IMR-90 (cell line): ENCODE measurements at regions not wholly inside any gene's neighbourhood (a gene's known extent, or its start where the extent isn't known, plus 50 kb on each side); places are given as distances from the start of the nearest gene placed in this dataset.

Source experiments
- ATAC-seq: fragments of 200-7000 bp; cut with Tn5 transposase; 2 replicates; pipeline ENCODE4 v1.9.1; 2020; ENCODE audit warnings: low read depth, mild to moderate bottlenecking, moderate library complexity
- BruUV-seq: library from RNA; stranded (reverse); fragments of 400-500 nt; replicated peaks from 2 replicates; lab custom pipeline; 2021; lab: Mats Ljungman, UMichigan
- CTCF ChIA-PET: fragments of 300-600 bp; formaldehyde crosslinking; extraction: SDS; loops from one replicate; lab custom pipeline; 2021; ENCODE audit warnings: antibody characterized with exemption; lab: Yijun Ruan, JAX
- POLR2A ChIA-PET: fragments of 300-600 bp; sonication (Branson Sonifier 250); formaldehyde crosslinking; loops from one replicate; lab custom pipeline; 2022; ENCODE audit warnings: antibody characterized with exemption; ENCODE audit not compliant: unreplicated experiment; lab: Charles Lee
- DNase-seq: peaks from one replicate; pipeline ENCODE4 v3.0.0; 2013
- H2AFZ ChIP-seq: replicated peaks from 2 replicates; pipeline ENCODE3; 2013; ENCODE audit warnings: low read length, mild to moderate bottlenecking; ENCODE audit not compliant: poor library complexity
- H2AK5ac ChIP-seq: 2 replicates; pipeline ENCODE4 v1.6.1; 2013; ENCODE audit warnings: low read depth, low read length, inconsistent platforms
- H2AK9ac ChIP-seq: replicated peaks from 2 replicates; pipeline ENCODE3; 2013; ENCODE audit warnings: mild to moderate bottlenecking, low read depth, low read length, moderate library complexity; ENCODE audit not compliant: poor library complexity
- H2BK120ac ChIP-seq: 2 replicates; pipeline ENCODE4 v1.6.1; 2013; ENCODE audit warnings: low read depth, low read length, inconsistent platforms
- H2BK15ac ChIP-seq: 3 replicates; pipeline ENCODE4 v1.6.1; 2013; ENCODE audit warnings: low read depth, low read length, inconsistent platforms
- H2BK20ac ChIP-seq: 2 replicates; pipeline ENCODE4 v1.6.1; 2013; ENCODE audit warnings: low read depth, mild to moderate bottlenecking, inconsistent platforms, low read length, moderate library complexity
- H2BK5ac ChIP-seq: 2 replicates; pipeline ENCODE4 v1.6.1; 2013; ENCODE audit warnings: mild to moderate bottlenecking, low read depth, low read length, inconsistent platforms; ENCODE audit not compliant: poor library complexity, severe bottlenecking
- H3K14ac ChIP-seq: replicated peaks from 2 replicates; pipeline ENCODE4 v1.6.1; 2013; ENCODE audit warnings: low read depth, low read length, inconsistent platforms
- H3K18ac ChIP-seq: 2 replicates; pipeline ENCODE4 v1.6.1; 2013; ENCODE audit warnings: low read depth, low read length, control low read depth
- H3K23ac ChIP-seq: 2 replicates; pipeline ENCODE4 v1.6.1; 2013; ENCODE audit warnings: low read depth, low read length, inconsistent platforms
- H3K27ac ChIP-seq: 2 replicates; pipeline ENCODE4 v1.5.1; 2013; ENCODE audit warnings: mild to moderate bottlenecking, control low read depth, low read length; ENCODE audit not compliant: insufficient read depth
- H3K27me3 ChIP-seq: 2 replicates; pipeline ENCODE4 v1.6.1; 2013; ENCODE audit warnings: low read length; ENCODE audit not compliant: control insufficient read depth, insufficient read depth
- H3K36me3 ChIP-seq: 2 replicates; pipeline ENCODE4 v1.6.1; 2013; ENCODE audit warnings: low read length, mixed read lengths; ENCODE audit not compliant: control insufficient read depth, insufficient read depth
- H3K4ac ChIP-seq: 2 replicates; pipeline ENCODE4 v1.6.1; 2013; ENCODE audit warnings: low read depth, low read length, inconsistent platforms
- H3K4me1 ChIP-seq: 2 replicates; pipeline ENCODE4 v1.6.1; 2013; ENCODE audit warnings: low read length, mixed read lengths; ENCODE audit not compliant: control insufficient read depth, insufficient read depth
- H3K4me2 ChIP-seq: 2 replicates; pipeline ENCODE4 v1.6.1; 2013; ENCODE audit warnings: low read depth, mild to moderate bottlenecking, control low read depth, low read length, moderate library complexity
- H3K4me3 ChIP-seq: 2 replicates; pipeline ENCODE4 v1.5.1; 2013; ENCODE audit warnings: low read depth, mild to moderate bottlenecking, control low read depth, low read length, moderate library complexity; ENCODE audit not compliant: insufficient read depth
- H3K56ac ChIP-seq: 2 replicates; pipeline ENCODE4 v1.6.1; 2013; ENCODE audit warnings: low read length, inconsistent platforms; ENCODE audit not compliant: insufficient read depth; ENCODE audit errors: extremely low read depth
- H3K79me1 ChIP-seq, 2 experiments: 2 replicates each; pipeline ENCODE4 v1.6.1; 2013; ENCODE audit warnings: low read length in 2 of 2, inconsistent platforms in 1 of 2, low read depth in 1 of 2
- H3K9ac ChIP-seq: 2 replicates; pipeline ENCODE4 v1.6.1; 2013; ENCODE audit warnings: low read depth, low read length, control low read depth
- H3K9me1 ChIP-seq: 2 replicates; pipeline ENCODE4 v1.6.1; 2013; ENCODE audit warnings: low read length, inconsistent platforms; ENCODE audit not compliant: insufficient read depth
- H3K9me3 ChIP-seq: 2 replicates; pipeline ENCODE4 v1.6.1; 2013; ENCODE audit warnings: low read length; ENCODE audit not compliant: control insufficient read depth, insufficient read depth
- H4K20me1 ChIP-seq: 2 replicates; pipeline ENCODE4 v1.6.1; 2013; ENCODE audit warnings: low read length, inconsistent platforms; ENCODE audit not compliant: insufficient read depth
- H4K5ac ChIP-seq: 2 replicates; pipeline ENCODE4 v1.6.1; 2013; ENCODE audit warnings: mild to moderate bottlenecking, low read depth, low read length, control low read depth
- H4K8ac ChIP-seq, 2 experiments: 2 replicates each; pipeline ENCODE4 v1.6.1; 2013; ENCODE audit warnings: low read depth in 2 of 2, low read length in 2 of 2, control low read depth in 1 of 2, inconsistent platforms in 1 of 2
- H4K91ac ChIP-seq: 2 replicates; pipeline ENCODE4 v1.6.1; 2013; ENCODE audit warnings: low read depth, low read length, inconsistent platforms; ENCODE audit not compliant: insufficient read depth
- BHLHE40 ChIP-seq: fragments of 150-350 bp; IDR thresholded peaks from 2 replicates; pipeline ENCODE4 v1.6.1; 2016; ENCODE audit warnings: mild to moderate bottlenecking, low read depth, low read length
- CEBPB ChIP-seq: IDR thresholded peaks from 2 replicates; pipeline ENCODE4 v1.6.1; 2012; ENCODE audit warnings: low read depth, low read length, improper control_type of control experiment
- CHD1 ChIP-seq: IDR thresholded peaks from 2 replicates; pipeline ENCODE4 v1.6.1; 2012; ENCODE audit warnings: low read depth, low read length, improper control_type of control experiment
- CTCF ChIP-seq: conservative IDR thresholded peaks from 2 replicates; pipeline ENCODE4 v1.5.1; 2012; ENCODE audit warnings: mild to moderate bottlenecking, low read depth, low read length, improper control_type of control experiment
- FOS ChIP-seq: fragments of 150-350 bp; IDR thresholded peaks from 2 replicates; pipeline ENCODE4 v1.6.1; 2016; ENCODE audit warnings: low read depth, low read length
- MAFK ChIP-seq: IDR thresholded peaks from 2 replicates; pipeline ENCODE4 v1.6.1; 2012; ENCODE audit warnings: low read depth, low read length, improper control_type of control experiment
- MAZ ChIP-seq: IDR thresholded peaks from 2 replicates; pipeline ENCODE4 v1.6.1; 2012; ENCODE audit warnings: low read depth, mild to moderate bottlenecking, low read length, improper control_type of control experiment, moderate library complexity, borderline replicate concordance
- MXI1 ChIP-seq: IDR thresholded peaks from 2 replicates; pipeline ENCODE4 v1.6.1; 2012; ENCODE audit warnings: low read depth, mild to moderate bottlenecking, low read length, moderate library complexity, borderline replicate concordance
- NFE2L2 ChIP-seq: fragments of 150-350 bp; IDR thresholded peaks from 2 replicates; pipeline ENCODE4 v1.6.1; 2016; ENCODE audit warnings: low read depth, mild to moderate bottlenecking, low read length
- POLR2A ChIP-seq: IDR thresholded peaks from 2 replicates; pipeline ENCODE4 v1.6.1; 2012; ENCODE audit warnings: mild to moderate bottlenecking, low read depth, low read length
- RAD21 ChIP-seq: IDR thresholded peaks from 2 replicates; pipeline ENCODE4 v1.6.1; 2012; ENCODE audit warnings: low read length, improper control_type of control experiment
- RCOR1 ChIP-seq: IDR thresholded peaks from 2 replicates; pipeline ENCODE4 v1.6.1; 2012; ENCODE audit warnings: mild to moderate bottlenecking, low read length, improper control_type of control experiment; ENCODE audit not compliant: insufficient replicate concordance
- RFX5 ChIP-seq: IDR thresholded peaks from 2 replicates; pipeline ENCODE4 v1.8.0; 2012; ENCODE audit warnings: low read depth, mild to moderate bottlenecking, low read length, moderate library complexity
- SMC3 ChIP-seq: fragments of 150-350 bp; IDR thresholded peaks from 2 replicates; pipeline ENCODE4 v1.6.1; 2016; ENCODE audit warnings: low read depth, mild to moderate bottlenecking, antibody characterized with exemption, low read length, moderate library complexity
- WGBS, 2 experiments: methylation state at CpG; one replicate each; pipeline versions ENCODE4 v1.1.5 to v1.1.7; 2013; ENCODE audit warnings: missing lambda C conversion rate in 2 of 2; ENCODE audit not compliant: insufficient read length in 1 of 2; ENCODE audit errors: extremely low coverage in 2 of 2; 5-methylcytosine and 5-hydroxymethylcytosine counted together
- dilution Hi-C: fragments of 300-500 bp; cut with HindIII; formaldehyde crosslinking; loops from one replicate; pipeline ENCODE4 v1.14.3; 2018; ENCODE audit warnings: low sequenced_read_pairs; ENCODE audit not compliant: unreplicated experiment
- in situ Hi-C: fragments of 300-500 bp; cut with MboI; formaldehyde crosslinking; loops from 3 replicates; pipeline ENCODE4 v1.14.3; 2019; ENCODE audit warnings: low sequenced_read_pairs, inconsistent platforms, mixed read lengths
- intact Hi-C: fragments of 100-400 bp; cut with micrococcal nuclease; formaldehyde crosslinking; loops from 2 replicates; pipeline ENCODE4 v1.10.0; 2022
- TF ChIP-seq, protein P1 (sequence below): fragments of 150-350 bp; IDR thresholded peaks from 2 replicates; pipeline ENCODE4 v1.6.1; 2017; ENCODE audit warnings: mild to moderate bottlenecking, antibody characterized with exemption, low read length, low read depth
- TF ChIP-seq, protein P2 (sequence below): fragments of 150-350 bp; IDR thresholded peaks from 2 replicates; pipeline ENCODE4 v1.6.1; 2016; ENCODE audit warnings: low read depth, mild to moderate bottlenecking, low read length, moderate library complexity, borderline replicate concordance

- BruUV-seq = no TSS peak
- Histone ChIP-seq H4K5ac (no peak overlapping the region), H2BK15ac (no peak overlapping the region), H2AFZ (no peak overlapping the region), H3K9me3 (no peaks in the 10 kb centered on the region), H2BK20ac (no peak overlapping the region), H2BK5ac (no peak overlapping the region), H4K91ac (no peak overlapping the region), H3K18ac (no peak overlapping the region), H3K4me2 (no peak overlapping the region), H3K27ac (no peak overlapping the region), H3K9me1 (no peaks in the 10 kb centered on the region), H4K20me1 (no peaks in the 10 kb centered on the region), H3K36me3 (no peaks in the 10 kb centered on the region), H3K4ac (no peak overlapping the region), H3K56ac (no peak overlapping the region), H2AK5ac (no peak overlapping the region), H2BK120ac (no peak overlapping the region), H4K8ac (no peak overlapping the region), H3K14ac (no peak overlapping the region), H3K4me1 (peaks cover 2% of the 10 kb centered on the region; the same call in 1 of the 2 replicates), H2AK9ac (no peak overlapping the region), H3K23ac (no peak overlapping the region), H3K4me3 (no peak overlapping the region), H3K27me3 (peaks cover 3% of the 10 kb centered on the region; the same call in 1 of the 2 replicates), H3K9ac (no peak overlapping the region), H3K79me1 (no peaks in the 10 kb centered on the region)
- dilution Hi-C loops = no loop called here
- ChIA-PET CTCF (no interaction called here), POLR2A (no interaction called here)
- intact Hi-C loops = no loop called here
- WGBS, 2 experiments = no CpG with 5 or more reads among the region's 2 CpGs
- no peak for DNase-seq
- in situ Hi-C loops = no loop called here
- ATAC-seq = no peak
- TF ChIP-seq CHD1 = no peak
- TF ChIP-seq FOS = no peak
- no peak for TF ChIP-seq NFE2L2
- TF ChIP-seq MAFK = no peak
- TF ChIP-seq MAZ = no peak
- no peak for TF ChIP-seq RCOR1
- no peak for TF ChIP-seq POLR2A
- TF ChIP-seq SMC3 = no peak
- TF ChIP-seq, protein P1, sequence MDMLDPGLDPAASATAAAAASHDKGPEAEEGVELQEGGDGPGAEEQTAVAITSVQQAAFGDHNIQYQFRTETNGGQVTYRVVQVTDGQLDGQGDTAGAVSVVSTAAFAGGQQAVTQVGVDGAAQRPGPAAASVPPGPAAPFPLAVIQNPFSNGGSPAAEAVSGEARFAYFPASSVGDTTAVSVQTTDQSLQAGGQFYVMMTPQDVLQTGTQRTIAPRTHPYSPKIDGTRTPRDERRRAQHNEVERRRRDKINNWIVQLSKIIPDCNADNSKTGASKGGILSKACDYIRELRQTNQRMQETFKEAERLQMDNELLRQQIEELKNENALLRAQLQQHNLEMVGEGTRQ = no peak
- no peak for TF ChIP-seq RFX5
- TF ChIP-seq MXI1 = no peak
- TF ChIP-seq BHLHE40 = no peak
- TF ChIP-seq CTCF = no peak
- TF ChIP-seq RAD21 = no peak
- TF ChIP-seq CEBPB = no peak
- TF ChIP-seq, protein P2, sequence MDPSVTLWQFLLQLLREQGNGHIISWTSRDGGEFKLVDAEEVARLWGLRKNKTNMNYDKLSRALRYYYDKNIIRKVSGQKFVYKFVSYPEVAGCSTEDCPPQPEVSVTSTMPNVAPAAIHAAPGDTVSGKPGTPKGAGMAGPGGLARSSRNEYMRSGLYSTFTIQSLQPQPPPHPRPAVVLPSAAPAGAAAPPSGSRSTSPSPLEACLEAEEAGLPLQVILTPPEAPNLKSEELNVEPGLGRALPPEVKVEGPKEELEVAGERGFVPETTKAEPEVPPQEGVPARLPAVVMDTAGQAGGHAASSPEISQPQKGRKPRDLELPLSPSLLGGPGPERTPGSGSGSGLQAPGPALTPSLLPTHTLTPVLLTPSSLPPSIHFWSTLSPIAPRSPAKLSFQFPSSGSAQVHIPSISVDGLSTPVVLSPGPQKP = no peak
These were observed 191.3 kb upstream of the CRY1 start for GRCh38 chr12:107284692-107285091.
